H1 (cell line): ENCODE measurements at regions not wholly inside any gene's neighbourhood (a gene's known extent, or its start where the extent isn't known, plus 50 kb on each side); places are given as distances from the start of the nearest gene placed in this dataset.

ENCODE experiments used
- CTCF ChIA-PET: fragments of 300-600 bp; sonication (Branson Sonifier 250); formaldehyde crosslinking; loops from one replicate; lab custom pipeline; 2021; ENCODE audit not compliant: partially characterized antibody; lab: Charles Lee
- POLR2A ChIA-PET: fragments of 300-600 bp; sonication (Branson Sonifier 250); formaldehyde crosslinking; loops from one replicate; lab custom pipeline; 2021; ENCODE audit warnings: inconsistent platforms; ENCODE audit not compliant: partially characterized antibody; lab: Charles Lee
- DNase-seq, 2 experiments: peaks; one replicate each; pipeline versions ENCODE4 v3.0.0 to v3.0.0-alpha.2; 2010 to 2022; ENCODE audit warnings: low spot score in 2 of 2, low read depth in 1 of 2, mixed read lengths in 1 of 2
- FAIRE-seq: peaks from 2 replicates; lab custom pipeline; 2011; peaks lifted over from hg19 to GRCh38; lab: Jason Lieb, UNC
- H2AFZ ChIP-seq: 2 replicates; pipeline ENCODE4 v1.8.1; 2012; ENCODE audit warnings: low read length, inconsistent platforms
- H2AK5ac ChIP-seq: 2 replicates; pipeline ENCODE4 v1.6.1; 2013; ENCODE audit warnings: low read depth, low read length
- H2BK120ac ChIP-seq: replicated peaks from 2 replicates; pipeline ENCODE3; 2013; ENCODE audit warnings: low read depth, low read length, inconsistent platforms
- H2BK12ac ChIP-seq: 2 replicates; pipeline ENCODE4 v1.6.1; 2013; ENCODE audit warnings: low read depth, low read length
- H2BK15ac ChIP-seq: 2 replicates; pipeline ENCODE4 v1.6.1; 2013; ENCODE audit warnings: low read length
- H2BK20ac ChIP-seq: 2 replicates; pipeline ENCODE4 v1.6.1; 2013; ENCODE audit warnings: low read length
- H2BK5ac ChIP-seq: 2 replicates; pipeline ENCODE4 v1.6.1; 2013; ENCODE audit warnings: low read depth, low read length
- H3K14ac ChIP-seq: 2 replicates; pipeline ENCODE4 v1.6.1; 2013; ENCODE audit warnings: inconsistent platforms; ENCODE audit not compliant: insufficient read length
- H3K18ac ChIP-seq: 2 replicates; pipeline ENCODE4 v1.6.1; 2013; ENCODE audit warnings: low read length; ENCODE audit errors: extremely low read depth
- H3K23ac ChIP-seq: 2 replicates; pipeline ENCODE4 v1.6.1; 2013; ENCODE audit warnings: inconsistent platforms; ENCODE audit not compliant: insufficient read length
- H3K23me2 ChIP-seq: 2 replicates; pipeline ENCODE4 v1.6.1; 2013; ENCODE audit warnings: low read depth, low read length
- H3K27ac ChIP-seq: 2 replicates; pipeline ENCODE4 v1.6.1; 2011; ENCODE audit warnings: low read depth, low read length, inconsistent platforms
- H3K27me3 ChIP-seq, 4 experiments: replicated peaks in 1 of 4; 1 replicate in 1 of 4; 2 replicates in 3 of 4; pipeline versions ENCODE4 v1.6.1 to v1.8.1; 2011 to 2013; ENCODE audit warnings: low read length in 3 of 4, mild to moderate bottlenecking in 3 of 4, inconsistent platforms in 2 of 4, mixed read lengths in 2 of 4, moderate library complexity in 1 of 4; ENCODE audit not compliant: control insufficient read depth in 3 of 4, insufficient read depth in 3 of 4; ENCODE audit errors: extremely low read depth in 1 of 4
- H3K36me3 ChIP-seq, 4 experiments: 2 replicates each; pipeline versions ENCODE4 v1.6.1 to v1.8.1; 2011 to 2013; ENCODE audit warnings: mild to moderate bottlenecking in 4 of 4, low read length in 3 of 4, moderate library complexity in 2 of 4, control low read depth in 1 of 4, inconsistent platforms in 1 of 4; ENCODE audit not compliant: insufficient read depth in 4 of 4, control insufficient read depth in 2 of 4
- H3K4ac ChIP-seq: replicated peaks from 2 replicates; pipeline ENCODE3; 2013; ENCODE audit warnings: low read length, low read depth, mixed read lengths, inconsistent platforms; ENCODE audit not compliant: insufficient read length
- H3K4me1 ChIP-seq, 4 experiments: replicated peaks in 1 of 4; 1 replicate in 1 of 4; 2 replicates in 3 of 4; pipeline versions ENCODE4 v1.6.1 to v1.8.1; 2011 to 2013; ENCODE audit warnings: low read length in 3 of 4, inconsistent platforms in 2 of 4, mixed read lengths in 1 of 4; ENCODE audit not compliant: insufficient read depth in 4 of 4, control insufficient read depth in 3 of 4
- H3K4me2 ChIP-seq, 2 experiments: 2 replicates each; pipeline versions ENCODE4 v1.6.1 to v1.8.1; 2011 to 2013; ENCODE audit warnings: low read depth in 2 of 2, low read length in 2 of 2, control low read depth in 1 of 2, inconsistent platforms in 1 of 2, mild to moderate bottlenecking in 1 of 2; ENCODE audit not compliant: insufficient read depth in 1 of 2
- H3K4me3 ChIP-seq, 4 experiments: fragments of 200-600, 300-600 bp in 1 of 4; sonication (generic), shearing (Covaris generic), sonication (Bioruptor Twin) in 1 of 4; 2 replicates each; pipeline versions ENCODE4 v1.5.1 to v1.8.1; 2011 to 2016; ENCODE audit warnings: low read length in 4 of 4, low read depth in 3 of 4, control low read depth in 2 of 4, inconsistent platforms in 2 of 4, mild to moderate bottlenecking in 2 of 4, mixed read lengths in 1 of 4, moderate library complexity in 1 of 4; ENCODE audit not compliant: insufficient read depth in 2 of 4; ENCODE audit errors: extremely low read depth in 1 of 4
- H3K56ac ChIP-seq: replicated peaks from 2 replicates; pipeline ENCODE3; 2013; ENCODE audit warnings: low read depth, mild to moderate bottlenecking, mixed read lengths, low read length, inconsistent platforms; ENCODE audit not compliant: insufficient read length
- H3K79me1 ChIP-seq: 2 replicates; pipeline ENCODE4 v1.6.1; 2013; ENCODE audit warnings: low read depth, low read length, control low read depth
- H3K79me2 ChIP-seq, 2 experiments: 2 replicates each; pipeline versions ENCODE4 v1.6.1 to v1.8.1; 2012 to 2013; ENCODE audit warnings: low read length in 2 of 2, mild to moderate bottlenecking in 2 of 2, inconsistent platforms in 1 of 2; ENCODE audit not compliant: insufficient read depth in 2 of 2, control insufficient read depth in 1 of 2
- H3K9ac ChIP-seq, 4 experiments: replicated peaks in 1 of 4; 1 replicate in 1 of 4; 2 replicates in 3 of 4; pipeline versions ENCODE4 v1.6.1 to v1.8.1; 2011 to 2013; ENCODE audit warnings: low read depth in 3 of 4, low read length in 3 of 4, control low read depth in 2 of 4, mild to moderate bottlenecking in 2 of 4, moderate library complexity in 2 of 4, inconsistent platforms in 1 of 4; ENCODE audit errors: extremely low read depth in 1 of 4
- H3K9me3 ChIP-seq, 2 experiments: 2 replicates each; pipeline versions ENCODE4 v1.6.1 to v1.8.1; 2012 to 2013; ENCODE audit warnings: mild to moderate bottlenecking in 2 of 2, moderate library complexity in 2 of 2, control low read depth in 1 of 2, inconsistent platforms in 1 of 2, low read depth in 1 of 2, low read length in 1 of 2, mixed read lengths in 1 of 2; ENCODE audit not compliant: insufficient read depth in 2 of 2
- H4K20me1 ChIP-seq, 2 experiments: replicated peaks in 1 of 2; 2 replicates each; pipeline versions ENCODE3 to v1.8.1; 2011 to 2013; ENCODE audit warnings: inconsistent platforms in 2 of 2, low read length in 2 of 2, mild to moderate bottlenecking in 1 of 2; ENCODE audit not compliant: insufficient read depth in 2 of 2, control insufficient read depth in 1 of 2
- H4K5ac ChIP-seq: 2 replicates; pipeline ENCODE4 v1.6.1; 2013; ENCODE audit warnings: low read length, low read depth, mixed read lengths, inconsistent platforms; ENCODE audit not compliant: insufficient read length
- H4K8ac ChIP-seq: 2 replicates; pipeline ENCODE4 v1.8.0; 2013; ENCODE audit warnings: mild to moderate bottlenecking, moderate library complexity, low read length, inconsistent platforms; ENCODE audit not compliant: insufficient read depth; ENCODE audit errors: extremely low read depth
- H4K91ac ChIP-seq: replicated peaks from 2 replicates; pipeline ENCODE3; 2013; ENCODE audit warnings: low read length, mixed read lengths, inconsistent platforms; ENCODE audit not compliant: insufficient read length
- ASH2L ChIP-seq: fragments of 200-600, 300-600 bp; sonication (generic); IDR thresholded peaks from one replicate; pipeline ENCODE4 v1.7.1; 2017; ENCODE audit warnings: low read length
- CBX5 ChIP-seq: fragments of 300-800, 300-1000 bp; sonication (generic); IDR thresholded peaks from 2 replicates; pipeline ENCODE4 v1.7.1; 2016; ENCODE audit warnings: antibody characterized with exemption, low read length, low read depth
- CEBPB ChIP-seq: IDR thresholded peaks from 2 replicates; pipeline ENCODE4 v1.6.1; 2012; ENCODE audit warnings: low read depth, low read length
- CHD2 ChIP-seq: IDR thresholded peaks from 2 replicates; pipeline ENCODE4 v1.6.1; 2012; ENCODE audit warnings: low read length, improper control_type of control experiment
- SRF ChIP-seq: IDR thresholded peaks from 2 replicates; pipeline ENCODE4 v1.6.1; 2011; ENCODE audit warnings: mild to moderate bottlenecking, low read depth, low read length, moderate library complexity
- WGBS, 2 experiments: shearing (Covaris generic) in 1 of 2; methylation state at CpG; one replicate each; pipeline versions ENCODE4 v1.1.6 to v1.1.7; 2013 to 2015; ENCODE audit warnings: low lambda C conversion rate in 2 of 2, mixed read lengths in 2 of 2, inconsistent platforms in 1 of 2, low coverage in 1 of 2, missing lambda C conversion rate in 1 of 2; ENCODE audit not compliant: insufficient replicate concordance in 2 of 2, insufficient coverage in 1 of 2, insufficient read length in 1 of 2; ENCODE audit errors: extremely low coverage in 1 of 2, missing lambda C conversion rate in 1 of 2; 5-methylcytosine and 5-hydroxymethylcytosine counted together
- TF ChIP-seq, protein P1 (sequence below): IDR thresholded peaks from 2 replicates; pipeline ENCODE4 v1.6.1; 2011; ENCODE audit warnings: low read depth, mild to moderate bottlenecking, low read length; ENCODE audit not compliant: insufficient read depth

GRCh38 chr2:176398243-176399073, 129.2 kb downstream of the MTX2 start:
- POLR2A ChIA-PET = no interaction called here
- Histone ChIP-seq H4K8ac (no peak overlapping the region), H2BK120ac (no peak overlapping the region), H2AK5ac (no peak overlapping the region), H2BK5ac (no peak overlapping the region), H3K4me3 (no peak overlapping the region), H2AFZ (no peak overlapping the region), H3K4me2 (no peak overlapping the region), H3K79me1 (no peaks in the 10 kb centered on the region), H2BK12ac (no peak overlapping the region), H3K18ac (no peak overlapping the region), H3K9me3 (no peaks in the 10 kb centered on the region), H4K5ac (no peak overlapping the region), H3K14ac (no peak overlapping the region), H3K56ac (no peak overlapping the region), H3K23ac (no peak overlapping the region), H3K23me2 (no peaks in the 10 kb centered on the region), H4K91ac (no peak overlapping the region), H3K9ac (no peak overlapping the region), H3K27ac (no peak overlapping the region), H3K4me1 (no peaks in the 10 kb centered on the region), H3K4ac (no peak overlapping the region), H3K79me2 (no peaks in the 10 kb centered on the region), H3K36me3 (no peaks in the 10 kb centered on the region), H2BK15ac (no peak overlapping the region), H4K20me1 (no peaks in the 10 kb centered on the region), H3K27me3 (no peaks in the 10 kb centered on the region), H2BK20ac (no peak overlapping the region)
- CTCF ChIA-PET = interaction anchor here (1.5 kb wide), 1 partner anchor 57 kb away, joined by 4 read pairs; no protein-coding TSS in a partner anchor
- FAIRE-seq = no peak
- no peak for DNase-seq
- 87% methylated on average over 2 of the region's 2 CpGs; no CpG with 5 or more reads in 1 of the 2 experiments for WGBS, 2 experiments
- no peak for TF ChIP-seq SRF
- TF ChIP-seq CHD2 = no peak
- TF ChIP-seq CEBPB = no peak
- TF ChIP-seq ASH2L = no peak
- no peak for TF ChIP-seq CBX5
- TF ChIP-seq, protein P1, sequence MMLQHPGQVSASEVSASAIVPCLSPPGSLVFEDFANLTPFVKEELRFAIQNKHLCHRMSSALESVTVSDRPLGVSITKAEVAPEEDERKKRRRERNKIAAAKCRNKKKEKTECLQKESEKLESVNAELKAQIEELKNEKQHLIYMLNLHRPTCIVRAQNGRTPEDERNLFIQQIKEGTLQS = no peak
